HG02973 (cell line): ENCODE measurements at regions not wholly inside any gene's neighbourhood (a gene's known extent, or its start where the extent isn't known, plus 50 kb on each side); places are given as distances from the start of the nearest gene placed in this dataset.

ENCODE experiments used
- ATAC-seq: cut with Tn5 transposase; IDR thresholded peaks from one replicate; pipeline ENCODE4 v1.9.1; 2021; ENCODE audit warnings: moderate library complexity; ENCODE audit not compliant: unreplicated experiment

- no peak for ATAC-seq
Observed at GRCh38 chr6:163663575-163663974, 249.1 kb downstream of the QKI start.

GRCh38 chr6:163662604-163663225 is 248.2 kb downstream of the QKI start:
- no peak for ATAC-seq

GRCh38 chr6:163661272-163661671 is 246.8 kb downstream of the QKI start:
- ATAC-seq = peak; percentile 89

- ATAC-seq = no peak
Observed at GRCh38 chr6:163659803-163660202, 245.3 kb downstream of the QKI start.

- peak; percentile 67 for ATAC-seq
Observed at GRCh38 chr6:163655217-163656121, 241.0 kb downstream of the QKI start.

- no peak for ATAC-seq
Observed at GRCh38 chr6:163651915-163652668, 237.6 kb downstream of the QKI start.

- no peak for ATAC-seq
Observed at GRCh38 chr6:163651426-163651825, 236.9 kb downstream of the QKI start.

GRCh38 chr6:163648868-163649267 is 234.3 kb downstream of the QKI start:
- ATAC-seq = no peak

- no peak for ATAC-seq
Observed at GRCh38 chr6:163647624-163648023, 233.1 kb downstream of the QKI start.

GRCh38 chr6:163646866-163647265 is 232.3 kb downstream of the QKI start:
- ATAC-seq = no peak

- ATAC-seq = no peak
Observed at GRCh38 chr6:163646133-163646532, 231.6 kb downstream of the QKI start.

- ATAC-seq = no peak
Observed at GRCh38 chr6:163645560-163645959, 231.0 kb downstream of the QKI start.

- ATAC-seq = no peak
Observed at GRCh38 chr6:163643866-163644265, 229.3 kb downstream of the QKI start.

GRCh38 chr6:163641706-163642105 is 227.2 kb downstream of the QKI start:
- no peak for ATAC-seq

- no peak for ATAC-seq
Observed at GRCh38 chr6:163640641-163641040, 226.1 kb downstream of the QKI start.

GRCh38 chr6:163637524-163637923 is 223.0 kb downstream of the QKI start:
- peak; percentile 92 for ATAC-seq

GRCh38 chr6:163635731-163636364 is 221.3 kb downstream of the QKI start:
- no peak for ATAC-seq

- ATAC-seq = no peak
Observed at GRCh38 chr6:163635315-163635714, 220.8 kb downstream of the QKI start.

- ATAC-seq = no peak
Observed at GRCh38 chr6:163634211-163635171, 220.0 kb downstream of the QKI start.

GRCh38 chr6:163630991-163631390 is 216.5 kb downstream of the QKI start:
- no peak for ATAC-seq
